Psoas muscle (tissue), 7 donors: ENCODE measurements at regions not wholly inside any gene's neighbourhood (a gene's known extent, or its start where the extent isn't known, plus 50 kb on each side); places are given as distances from the start of the nearest gene placed in this dataset.

Experiments used
- ATAC-seq, 4 donors: fragments of 200-7000 bp; cut with Tn5 transposase; one replicate each; pipeline ENCODE4 v1.9.1; 2020; ENCODE audit warnings: moderate library complexity in 3 of 4, mild to moderate bottlenecking in 2 of 4
- DNase-seq, 2 donors: peaks; one replicate each; pipeline ENCODE4 v3.0.0-alpha.2; 2020
- H3K27ac ChIP-seq: fragments of 200-600 bp; one replicate; pipeline ENCODE4 v1.8.0; 2022
- H3K27me3 ChIP-seq, 3 donors: fragments of 200-600 bp in 1 of 3; one replicate each; pipeline versions ENCODE4 v1.6.1 to v1.8.0; 2013 to 2022; ENCODE audit warnings: low read length in 2 of 3, mild to moderate bottlenecking in 2 of 3, moderate library complexity in 1 of 3; ENCODE audit not compliant: insufficient read depth in 3 of 3
- H3K36me3 ChIP-seq, 2 donors: fragments of 200-600 bp in 1 of 2; one replicate each; pipeline versions ENCODE4 v1.6.1 to v1.8.0; 2013 to 2022; ENCODE audit warnings: low read depth in 1 of 2, mild to moderate bottlenecking in 1 of 2, moderate library complexity in 1 of 2; ENCODE audit not compliant: insufficient read depth in 1 of 2
- H3K4me1 ChIP-seq: fragments of 200-600 bp; one replicate; pipeline ENCODE4 v1.8.0; 2022
- H3K4me3 ChIP-seq: fragments of 200-600 bp; one replicate; pipeline ENCODE4 v1.8.0; 2022; ENCODE audit warnings: mild to moderate bottlenecking
- H3K9me3 ChIP-seq: fragments of 200-600 bp; one replicate; pipeline ENCODE4 v1.8.0; 2022
- CTCF ChIP-seq: fragments of 200-600 bp; IDR thresholded peaks from one replicate; pipeline ENCODE4 v1.8.0; 2022; ENCODE audit warnings: antibody characterized with exemption
- WGBS, 3 donors: extraction: QIAGEN DNeasy Blood & Tissue Kit; methylation state at CpG; one replicate each; pipeline versions ENCODE4 v1.1.6 to v1.1.7; 2013; 5-methylcytosine and 5-hydroxymethylcytosine counted together
- intact Hi-C, 2 donors: fragments of 100-400 bp; cut with DNase I; formaldehyde crosslinking; loops; one replicate each; pipeline versions ENCODE4 v1.11.0 to v1.14.2; 2022
- donor health status: healthy with polysubstance abuse.
- donor health status: DM: no; HTN: no; CAD: no; lungs with moderate emphysema.
- donor health status: Bipolar disorder and iron deficiency.
- donor health status: healthy.
- donor health status: DM: yes; HTN: yes; CAD: no.
- donor health status: DM: no; HTN: no; CAD: no.
- donor health status: DM: yes; HTN: yes; CAD: no.

DNA sequence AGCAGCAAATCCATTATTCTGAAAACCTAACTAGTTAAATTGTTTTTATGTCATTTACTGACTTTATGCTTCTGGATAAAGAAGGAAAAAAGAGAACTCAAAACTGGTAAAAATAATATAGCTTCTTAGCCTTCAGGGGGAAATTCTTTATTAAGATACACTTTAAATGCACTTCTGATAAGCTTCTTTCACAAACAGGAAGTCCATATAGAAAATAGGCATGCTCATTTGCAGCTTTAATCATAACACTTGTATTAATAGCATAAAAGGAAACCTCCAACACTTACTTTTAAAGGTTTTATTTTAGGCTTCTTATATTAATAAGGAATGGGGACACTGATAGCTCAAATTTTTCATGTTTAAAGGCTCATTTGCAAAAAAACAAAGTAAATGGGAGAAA, 538.0 kb upstream of the SLC35B3 start:
- Histone ChIP-seq H3K27ac (no peak overlapping the region), H3K4me1 (no peaks in the 10 kb centered on the region), H3K4me3 (no peak overlapping the region), H3K9me3 (no peaks in the 10 kb centered on the region), H3K27me3 (no peaks in the 10 kb centered on the region), H3K36me3 (no peaks in the 10 kb centered on the region)
- ATAC-seq = no peak
- intact Hi-C loops = no loop called here
- TF ChIP-seq CTCF = no peak
- no peak for DNase-seq

GRCh38 chr6:8969747-8970146, 534.4 kb upstream of the SLC35B3 start:
- H3K4me1 ChIP-seq = no peaks in the 10 kb centered on the region
- no peak overlapping the region for H3K4me3 ChIP-seq
- intact Hi-C loops = no loop called here
- H3K36me3 ChIP-seq = no peaks in the 10 kb centered on the region
- no peaks in the 10 kb centered on the region for H3K27me3 ChIP-seq
- no peak for DNase-seq
- no peak overlapping the region for H3K27ac ChIP-seq
- TF ChIP-seq CTCF = no peak
- ATAC-seq = no peak
- H3K9me3 ChIP-seq = no peaks in the 10 kb centered on the region

DNA sequence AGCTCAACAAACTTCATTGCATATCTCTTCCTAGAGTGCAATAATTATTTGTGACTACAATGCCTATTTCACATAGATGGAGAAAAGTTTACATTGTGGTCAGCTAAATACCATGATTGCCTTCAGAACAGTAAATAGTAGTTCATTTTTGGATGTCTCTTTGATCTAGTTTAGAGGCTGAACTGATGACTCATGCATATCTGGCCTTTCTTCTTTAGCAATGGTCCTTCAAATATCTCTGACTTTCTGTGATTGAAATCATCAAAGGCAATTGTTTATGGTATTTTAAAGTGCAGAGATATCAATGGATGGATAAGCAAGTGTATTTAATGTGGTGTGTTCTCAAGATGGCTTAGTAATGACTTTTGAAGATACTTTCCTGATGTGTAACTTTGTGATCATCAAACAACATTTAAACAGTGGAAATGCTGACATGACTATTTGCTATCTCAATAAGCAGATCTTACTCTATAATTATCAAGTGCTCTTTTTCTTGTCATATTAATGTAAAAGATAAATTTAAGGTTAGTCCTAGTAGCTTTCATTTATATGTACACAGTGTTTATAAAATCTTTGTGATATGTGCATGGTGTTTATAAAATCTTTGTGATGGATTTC, 523.7 kb upstream of the SLC35B3 start:
- no peaks in the 10 kb centered on the region for H3K36me3 ChIP-seq
- no peak overlapping the region for H3K4me3 ChIP-seq
- H3K4me1 ChIP-seq = no peaks in the 10 kb centered on the region
- DNase-seq (no peak), ATAC-seq (no peak)
- no peaks in the 10 kb centered on the region for H3K27me3 ChIP-seq
- no peak for TF ChIP-seq CTCF
- intact Hi-C loops = no loop called here
- no peak overlapping the region for H3K27ac ChIP-seq
- no peaks in the 10 kb centered on the region for H3K9me3 ChIP-seq

- Histone ChIP-seq H3K4me3 (no peak overlapping the region), H3K9me3 (no peaks in the 10 kb centered on the region), H3K27me3 (no peaks in the 10 kb centered on the region), H3K36me3 (no peaks in the 10 kb centered on the region), H3K27ac (no peak overlapping the region), H3K4me1 (no peaks in the 10 kb centered on the region)
- DNase-seq (no peak), ATAC-seq (no peak)
- no peak for TF ChIP-seq CTCF
- WGBS, 3 donors = 58 to 63% (median 62%) methylated on average over 2 of the region's 2 CpGs
- intact Hi-C loops = no loop called here
These were observed 518.0 kb upstream of the SLC35B3 start for GRCh38 chr6:8953310-8953709.

DNA sequence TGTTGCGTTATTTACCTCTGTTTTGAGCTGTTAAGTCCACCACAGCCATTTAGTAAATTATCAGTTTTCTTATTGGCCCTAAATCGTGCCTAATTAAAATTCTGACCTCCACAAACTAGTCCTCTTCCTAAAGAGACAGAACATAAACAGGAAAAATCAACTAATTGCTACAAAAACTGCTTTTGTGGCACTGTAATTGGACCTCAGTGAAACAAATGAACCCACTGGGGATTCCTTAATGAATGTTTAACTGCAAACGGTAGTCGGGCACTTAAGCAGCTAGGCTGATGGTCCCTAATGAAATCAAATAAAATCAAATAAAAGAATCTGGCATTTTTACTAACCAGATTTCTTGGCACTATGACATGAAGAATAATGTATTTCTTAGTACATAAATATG, 513.4 kb upstream of the SLC35B3 start:
- no peaks in the 10 kb centered on the region for H3K27me3 ChIP-seq
- no peaks in the 10 kb centered on the region for H3K9me3 ChIP-seq
- H3K36me3 ChIP-seq = no peaks in the 10 kb centered on the region
- DNase-seq (no peak), ATAC-seq (no peak)
- TF ChIP-seq CTCF = no peak
- H3K4me3 ChIP-seq = no peak overlapping the region
- 44 to 53% (median 47%) methylated on average over 4 of the region's 4 CpGs for WGBS, 3 donors
- no peaks in the 10 kb centered on the region for H3K4me1 ChIP-seq
- intact Hi-C loops = no loop called here
- H3K27ac ChIP-seq = no peak overlapping the region
